ENCODE measurements at regions not wholly inside any gene's neighbourhood (a gene's known extent, or its start where the extent isn't known, plus 50 kb on each side); places are given as distances from the start of the nearest gene placed in this dataset.

DNA sequence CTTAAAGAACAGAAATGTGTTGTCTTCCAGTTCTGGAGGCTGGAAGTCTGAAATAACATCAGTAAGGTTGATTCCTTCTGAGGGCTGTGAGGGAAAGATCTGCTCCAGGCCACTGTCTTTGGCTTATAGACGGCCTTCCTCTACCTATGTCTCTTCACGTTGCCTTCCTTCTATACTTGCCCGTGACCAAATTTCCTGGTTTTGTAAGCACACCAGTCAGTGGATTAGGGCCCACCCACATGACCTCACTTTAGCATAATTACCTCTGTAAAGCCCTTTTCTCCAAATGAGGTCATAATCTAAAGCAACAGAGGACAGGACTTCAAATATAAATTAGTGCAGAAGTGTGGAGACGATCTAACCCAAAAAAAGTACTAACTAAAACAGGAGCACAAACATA is 231.6 kb downstream of the NRIP1 start:
- Histone ChIP-seq H3K9me3 (ENCODE audit: low read length) (no peaks in the 10 kb centered on the region), H3K9me2 (ENCODE audit: insufficient read depth, low read length) (no peaks in the 10 kb centered on the region), H3K27ac (ENCODE audit: low read depth, low read length, poor library complexity, severe bottlenecking) (no peak overlapping the region), H3K4me2 (ENCODE audit: low read length) (no peak overlapping the region), H2AFZ (ENCODE audit: low read length) (no peak overlapping the region), H3K4me1 (ENCODE audit: insufficient read depth, low read length, poor library complexity, severe bottlenecking) (no peaks in the 10 kb centered on the region), H3K79me2 (ENCODE audit: insufficient read depth, low read depth, low read length) (no peaks in the 10 kb centered on the region), H3K4me3 (ENCODE audit: low read depth, low read length, poor library complexity, severe bottlenecking) (no peak overlapping the region), H4K20me1 (ENCODE audit: insufficient read depth, low read length) (no peaks in the 10 kb centered on the region), H3K36me3 (ENCODE audit: insufficient read depth, low read length) (no peaks in the 10 kb centered on the region)
- no peak for TF ChIP-seq EZH2phosphoT487 (IDR thresholded peaks at IDR 0.05; ENCODE audit: borderline replicate concordance, low read depth, low read length)
- TF ChIP-seq, protein P1, sequence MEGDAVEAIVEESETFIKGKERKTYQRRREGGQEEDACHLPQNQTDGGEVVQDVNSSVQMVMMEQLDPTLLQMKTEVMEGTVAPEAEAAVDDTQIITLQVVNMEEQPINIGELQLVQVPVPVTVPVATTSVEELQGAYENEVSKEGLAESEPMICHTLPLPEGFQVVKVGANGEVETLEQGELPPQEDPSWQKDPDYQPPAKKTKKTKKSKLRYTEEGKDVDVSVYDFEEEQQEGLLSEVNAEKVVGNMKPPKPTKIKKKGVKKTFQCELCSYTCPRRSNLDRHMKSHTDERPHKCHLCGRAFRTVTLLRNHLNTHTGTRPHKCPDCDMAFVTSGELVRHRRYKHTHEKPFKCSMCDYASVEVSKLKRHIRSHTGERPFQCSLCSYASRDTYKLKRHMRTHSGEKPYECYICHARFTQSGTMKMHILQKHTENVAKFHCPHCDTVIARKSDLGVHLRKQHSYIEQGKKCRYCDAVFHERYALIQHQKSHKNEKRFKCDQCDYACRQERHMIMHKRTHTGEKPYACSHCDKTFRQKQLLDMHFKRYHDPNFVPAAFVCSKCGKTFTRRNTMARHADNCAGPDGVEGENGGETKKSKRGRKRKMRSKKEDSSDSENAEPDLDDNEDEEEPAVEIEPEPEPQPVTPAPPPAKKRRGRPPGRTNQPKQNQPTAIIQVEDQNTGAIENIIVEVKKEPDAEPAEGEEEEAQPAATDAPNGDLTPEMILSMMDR (conservative IDR thresholded peaks at IDR 0.05; ENCODE audit: low read length): no peak
- CTCF ChIA-PET (ENCODE audit: unreplicated experiment): no interaction called here
- DNase-seq (ENCODE audit: low spot score): no peak
- POLR2A ChIA-PET: no interaction called here
- intact Hi-C loops (cut with micrococcal nuclease; ENCODE audit: unreplicated experiment): no loop called here
- BruUV-seq (replicated peaks): no TSS peak

DNA sequence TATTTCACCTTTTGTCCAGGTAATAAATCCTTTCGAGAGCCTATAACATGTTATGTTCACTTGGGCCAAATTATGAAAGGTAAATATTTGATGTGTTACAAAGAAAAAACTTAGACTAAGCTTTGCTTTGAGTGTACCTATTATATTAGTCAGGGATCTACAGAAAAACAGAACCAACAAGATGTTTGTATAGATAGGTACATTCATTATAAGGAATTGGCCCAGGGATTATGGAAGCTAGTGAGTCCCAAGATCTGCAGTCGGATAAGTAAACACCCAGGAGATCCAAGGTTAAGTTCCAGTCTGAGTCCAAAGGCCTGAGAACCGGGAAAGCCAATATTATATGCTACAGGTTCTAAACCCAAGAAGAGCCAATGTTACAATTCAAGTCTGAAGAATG is 234.5 kb downstream of the NRIP1 start:
- no peak overlapping the region for H3K27ac ChIP-seq (ENCODE audit: low read depth, low read length, poor library complexity, severe bottlenecking)
- no peak overlapping the region for H2AFZ ChIP-seq (ENCODE audit: low read length)
- no peaks in the 10 kb centered on the region for H3K79me2 ChIP-seq (ENCODE audit: insufficient read depth, low read depth, low read length)
- no peaks in the 10 kb centered on the region for H3K9me3 ChIP-seq (ENCODE audit: low read length)
- H3K4me3 ChIP-seq (ENCODE audit: low read depth, low read length, poor library complexity, severe bottlenecking): no peak overlapping the region
- intact Hi-C loops (cut with micrococcal nuclease; ENCODE audit: unreplicated experiment): no loop called here
- TF ChIP-seq, protein P1 (conservative IDR thresholded peaks at IDR 0.05; ENCODE audit: low read length): no peak
- TF ChIP-seq EZH2phosphoT487 (IDR thresholded peaks at IDR 0.05; ENCODE audit: borderline replicate concordance, low read depth, low read length): no peak
- H3K9me2 ChIP-seq (ENCODE audit: insufficient read depth, low read length): no peaks in the 10 kb centered on the region
- ChIA-PET POLR2A (no interaction called here), CTCF (ENCODE audit: unreplicated experiment) (no interaction called here)
- no peaks in the 10 kb centered on the region for H3K36me3 ChIP-seq (ENCODE audit: insufficient read depth, low read length)
- H3K4me1 ChIP-seq (ENCODE audit: insufficient read depth, low read length, poor library complexity, severe bottlenecking): no peaks in the 10 kb centered on the region
- no peak for DNase-seq (ENCODE audit: low spot score)
- H3K4me2 ChIP-seq (ENCODE audit: low read length): no peak overlapping the region
- no peaks in the 10 kb centered on the region for H4K20me1 ChIP-seq (ENCODE audit: insufficient read depth, low read length)
- no TSS peak for BruUV-seq (replicated peaks)

DNA sequence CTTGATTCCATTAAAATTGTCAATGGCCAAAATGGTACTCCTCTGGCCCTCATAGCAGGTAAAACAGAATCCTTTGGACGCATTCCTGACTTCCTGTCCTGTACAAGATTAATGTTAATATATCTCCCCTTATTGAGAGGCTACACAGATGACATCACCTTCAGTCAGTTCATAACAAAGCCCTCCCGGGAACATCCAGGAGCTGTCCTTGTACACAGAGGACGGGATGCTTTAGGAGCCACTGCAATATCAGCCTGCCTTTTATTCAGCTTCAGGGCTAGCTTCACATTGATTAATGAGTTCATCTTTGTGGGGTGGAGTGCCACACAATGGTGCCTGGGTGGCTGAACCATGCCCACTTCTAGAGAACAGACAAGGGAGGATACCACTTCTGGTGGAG is 235.1 kb downstream of the NRIP1 start:
- H3K4me1 ChIP-seq (ENCODE audit: insufficient read depth, low read length, poor library complexity, severe bottlenecking): no peaks in the 10 kb centered on the region
- no peaks in the 10 kb centered on the region for H3K36me3 ChIP-seq (ENCODE audit: insufficient read depth, low read length)
- H3K27ac ChIP-seq (ENCODE audit: low read depth, low read length, poor library complexity, severe bottlenecking): no peak overlapping the region
- H3K9me3 ChIP-seq (ENCODE audit: low read length): no peaks in the 10 kb centered on the region
- POLR2A ChIA-PET: no interaction called here
- intact Hi-C loops (cut with micrococcal nuclease; ENCODE audit: unreplicated experiment): no loop called here
- BruUV-seq (replicated peaks): no TSS peak
- DNase-seq (ENCODE audit: low spot score): no peak
- no peak for TF ChIP-seq EZH2phosphoT487 (IDR thresholded peaks at IDR 0.05; ENCODE audit: borderline replicate concordance, low read depth, low read length)
- TF ChIP-seq, protein P1 (conservative IDR thresholded peaks at IDR 0.05; ENCODE audit: low read length): no peak
- no peak overlapping the region for H3K4me2 ChIP-seq (ENCODE audit: low read length)
- no peak overlapping the region for H3K4me3 ChIP-seq (ENCODE audit: low read depth, low read length, poor library complexity, severe bottlenecking)
- H3K9me2 ChIP-seq (ENCODE audit: insufficient read depth, low read length): no peaks in the 10 kb centered on the region
- H4K20me1 ChIP-seq (ENCODE audit: insufficient read depth, low read length): no peaks in the 10 kb centered on the region
- no peaks in the 10 kb centered on the region for H3K79me2 ChIP-seq (ENCODE audit: insufficient read depth, low read depth, low read length)
- CTCF ChIA-PET (ENCODE audit: unreplicated experiment): no interaction called here
- no peak overlapping the region for H2AFZ ChIP-seq (ENCODE audit: low read length)
